Breast epithelium (tissue), 3 donors: ENCODE measurements at regions not wholly inside any gene's neighbourhood (a gene's known extent, or its start where the extent isn't known, plus 50 kb on each side); places are given as distances from the start of the nearest gene placed in this dataset.

Source experiments
- CTCF ChIP-seq, 3 donors: fragments of 450-650 bp; IDR thresholded peaks; one replicate each; pipeline ENCODE4 v1.5.1; 2016 to 2017; ENCODE audit warnings: antibody characterized with exemption in 3 of 3, mild to moderate bottlenecking in 3 of 3, moderate library complexity in 3 of 3
- POLR2A ChIP-seq: fragments of 450-650 bp; IDR thresholded peaks from one replicate; pipeline ENCODE4 v1.6.1; 2016; ENCODE audit warnings: antibody characterized with exemption, mild to moderate bottlenecking, moderate library complexity
- POLR2AphosphoS5 ChIP-seq, 3 donors: sonication (generic); formaldehyde crosslinking; IDR thresholded peaks; one replicate each; pipeline ENCODE4 v1.6.1; 2017; ENCODE audit warnings: antibody characterized with exemption in 3 of 3

GRCh38 chr20:22862671-22863230, 172.4 kb upstream of the SSTR4 start:
- TF ChIP-seq CTCF (IDR thresholded peaks at IDR 0.05), result no peak
- no peak for TF ChIP-seq POLR2A
- no peak for TF ChIP-seq POLR2AphosphoS5 (IDR thresholded peaks at IDR 0.05)
